WTC11 (cell line): ENCODE measurements at regions not wholly inside any gene's neighbourhood (a gene's known extent, or its start where the extent isn't known, plus 50 kb on each side); places are given as distances from the start of the nearest gene placed in this dataset.
"Not testable (repeated sequence)": the region's sequence is repeated elsewhere in the genome, so short reads cannot be mapped to it uniquely, and the experiment has no call there.

Experiments used
- ATAC-seq: fragments of 200-7000 bp; cut with Tn5 transposase; 2 replicates; pipeline ENCODE4 v1.10.0; 2021; ENCODE audit warnings: mild to moderate bottlenecking, moderate library complexity
- CTCF ChIA-PET: fragments of 300-600 bp; sonication (Branson Sonifier 250); formaldehyde crosslinking; loops from one replicate; lab custom pipeline; 2021; ENCODE audit warnings: antibody characterized with exemption; lab: Charles Lee
- POLR2A ChIA-PET: fragments of 350-600 bp; sonication (Branson Sonifier 250); formaldehyde crosslinking; loops from one replicate; lab custom pipeline; 2021; ENCODE audit warnings: antibody characterized with exemption; lab: Charles Lee
- DNase-seq: peaks from one replicate; pipeline ENCODE4 v3.0.0; 2021; ENCODE audit warnings: low spot score
- H3K27ac Mint-ChIP-seq: 2 replicates; pipeline ENCODE4 v1.8.0; 2021; ENCODE audit warnings: mixed read lengths
- H3K27me3 Mint-ChIP-seq: 2 replicates; pipeline ENCODE4 v1.8.0; 2021; ENCODE audit warnings: low read depth, mild to moderate bottlenecking, moderate library complexity, mixed read lengths
- H3K36me3 Mint-ChIP-seq: 2 replicates; pipeline ENCODE4 v1.8.0; 2021; ENCODE audit warnings: mixed read lengths
- H3K4me1 Mint-ChIP-seq: 2 replicates; pipeline ENCODE4 v1.8.0; 2022; ENCODE audit warnings: mixed read lengths
- H3K4me3 Mint-ChIP-seq: 2 replicates; pipeline ENCODE4 v1.8.0; 2021; ENCODE audit warnings: mild to moderate bottlenecking, moderate library complexity, mixed read lengths
- H3K9me3 Mint-ChIP-seq: 2 replicates; pipeline ENCODE4 v1.8.0; 2021; ENCODE audit warnings: mixed read lengths
- NFYB ChIP-seq: sonication (generic); formaldehyde crosslinking; conservative IDR thresholded peaks from 2 replicates; pipeline ENCODE4 v1.8.0; 2022; ENCODE audit warnings: low read depth, missing genetic modification reagents
- NR1H2 ChIP-seq: sonication (generic); formaldehyde crosslinking; IDR thresholded peaks from 2 replicates; pipeline ENCODE4 v1.9.0; 2021; ENCODE audit warnings: mild to moderate bottlenecking, moderate library complexity, missing genetic modification reagents
- RELA ChIP-seq: sonication (generic); formaldehyde crosslinking; IDR thresholded peaks from 2 replicates; pipeline ENCODE4 v1.8.1; 2022; ENCODE audit warnings: missing genetic modification reagents, mild to moderate bottlenecking, borderline replicate concordance
- SMAD3 ChIP-seq: sonication (generic); formaldehyde crosslinking; IDR thresholded peaks from 2 replicates; pipeline ENCODE4 v1.8.0; 2022; ENCODE audit warnings: missing genetic modification reagents, mild to moderate bottlenecking, borderline replicate concordance
- SMAD4 ChIP-seq: sonication (generic); formaldehyde crosslinking; IDR thresholded peaks from 2 replicates; pipeline ENCODE4 v1.8.0; 2022; ENCODE audit warnings: mild to moderate bottlenecking, missing genetic modification reagents
- SP1 ChIP-seq: sonication (generic); formaldehyde crosslinking; conservative IDR thresholded peaks from 2 replicates; pipeline ENCODE4 v1.8.1; 2022; ENCODE audit warnings: missing genetic modification reagents
- TCF7 ChIP-seq: sonication (generic); formaldehyde crosslinking; IDR thresholded peaks from 2 replicates; pipeline ENCODE4 v1.8.0; 2022; ENCODE audit warnings: mild to moderate bottlenecking, low read depth, missing genetic modification reagents, moderate library complexity
- ZBTB21 ChIP-seq: sonication (generic); formaldehyde crosslinking; IDR thresholded peaks from 2 replicates; pipeline ENCODE4 v1.8.1; 2023; ENCODE audit warnings: mild to moderate bottlenecking, missing genetic modification reagents, borderline replicate concordance
- ZNF219 ChIP-seq: sonication (generic); formaldehyde crosslinking; IDR thresholded peaks from 2 replicates; pipeline ENCODE4 v1.8.0; 2023; ENCODE audit warnings: missing genetic modification reagents, mild to moderate bottlenecking, borderline replicate concordance
- ZNF317 ChIP-seq: sonication (generic); formaldehyde crosslinking; IDR thresholded peaks from 2 replicates; pipeline ENCODE4 v1.8.1; 2023; ENCODE audit warnings: low read depth, mild to moderate bottlenecking, moderate library complexity, missing genetic modification reagents, borderline replicate concordance
- ZNF416 ChIP-seq: fragments of 250-450 bp; sonication (Bioruptor Pico); IDR thresholded peaks from 2 replicates; pipeline ENCODE4 v1.9.0; 2021; ENCODE audit warnings: mild to moderate bottlenecking, inconsistent platforms
- TF ChIP-seq, protein P1 (sequence below): fragments of 250-450 bp; sonication (Bioruptor Pico); IDR thresholded peaks from 2 replicates; pipeline ENCODE4 v2.1.2; 2022; ENCODE audit warnings: mild to moderate bottlenecking, moderate library complexity
- TF ChIP-seq, protein P2 (sequence below): sonication (generic); formaldehyde crosslinking; IDR thresholded peaks from 2 replicates; pipeline ENCODE4 v1.8.1; 2023; ENCODE audit warnings: mild to moderate bottlenecking, missing genetic modification reagents
- TF ChIP-seq, protein P3 (sequence below): sonication (generic); formaldehyde crosslinking; IDR thresholded peaks from 2 replicates; pipeline ENCODE4 v1.8.1; 2023; ENCODE audit warnings: mild to moderate bottlenecking, missing genetic modification reagents, moderate library complexity
- TF ChIP-seq, protein P4 (sequence below): sonication (generic); formaldehyde crosslinking; IDR thresholded peaks from 2 replicates; pipeline ENCODE4 v1.8.1; 2022; ENCODE audit warnings: mild to moderate bottlenecking, missing genetic modification reagents, moderate library complexity, borderline replicate concordance
- TF ChIP-seq, protein P5 (sequence below): sonication (generic); formaldehyde crosslinking; IDR thresholded peaks from 2 replicates; pipeline ENCODE4 v1.8.0; 2022; ENCODE audit warnings: mild to moderate bottlenecking, missing genetic modification reagents
- TF ChIP-seq, protein P6 (sequence below): sonication (generic); formaldehyde crosslinking; IDR thresholded peaks from 2 replicates; pipeline ENCODE4 v1.8.1; 2023; ENCODE audit warnings: mild to moderate bottlenecking, missing genetic modification reagents, moderate library complexity
- TF ChIP-seq, protein P7 (sequence below): sonication (generic); formaldehyde crosslinking; IDR thresholded peaks from 2 replicates; pipeline ENCODE4 v1.8.0; 2022; ENCODE audit warnings: mild to moderate bottlenecking, missing genetic modification reagents
- TF ChIP-seq, protein P8 (sequence below): sonication (generic); formaldehyde crosslinking; IDR thresholded peaks from 2 replicates; pipeline ENCODE4 v1.8.1; 2022; ENCODE audit warnings: low read depth, mild to moderate bottlenecking, moderate library complexity, missing genetic modification reagents, borderline replicate concordance

DNA sequence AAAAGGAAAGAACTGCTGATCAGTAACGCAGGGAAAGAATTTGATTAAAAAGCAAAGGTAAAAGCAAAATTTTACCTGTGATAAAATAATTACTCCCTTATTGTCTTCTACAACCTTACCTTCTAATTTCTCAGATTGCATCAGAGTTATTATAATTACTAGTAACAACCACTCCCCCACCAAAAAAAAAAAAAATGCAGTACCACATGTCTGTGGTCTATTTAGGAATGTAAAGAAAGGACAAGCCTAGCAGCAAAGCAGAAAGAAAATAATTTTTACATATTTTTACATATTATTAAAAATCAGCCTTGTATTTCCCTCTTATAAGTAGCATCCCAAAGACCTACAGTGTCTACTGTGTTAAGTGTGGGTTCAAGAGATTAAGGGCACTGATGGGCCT lies 430.4 kb downstream of the TFEC start (continued):
- TF ChIP-seq, protein P1, sequence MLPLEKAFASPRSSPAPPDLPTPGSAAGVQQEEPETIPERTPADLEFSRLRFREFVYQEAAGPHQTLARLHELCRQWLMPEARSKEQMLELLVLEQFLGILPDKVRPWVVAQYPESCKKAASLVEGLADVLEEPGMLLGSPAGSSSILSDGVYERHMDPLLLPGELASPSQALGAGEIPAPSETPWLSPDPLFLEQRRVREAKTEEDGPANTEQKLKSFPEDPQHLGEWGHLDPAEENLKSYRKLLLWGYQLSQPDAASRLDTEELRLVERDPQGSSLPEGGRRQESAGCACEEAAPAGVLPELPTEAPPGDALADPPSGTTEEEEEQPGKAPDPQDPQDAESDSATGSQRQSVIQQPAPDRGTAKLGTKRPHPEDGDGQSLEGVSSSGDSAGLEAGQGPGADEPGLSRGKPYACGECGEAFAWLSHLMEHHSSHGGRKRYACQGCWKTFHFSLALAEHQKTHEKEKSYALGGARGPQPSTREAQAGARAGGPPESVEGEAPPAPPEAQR: no peak
- no peak for TF ChIP-seq SP1 (CRISPR knock-in tag)
- TF ChIP-seq, protein P2, sequence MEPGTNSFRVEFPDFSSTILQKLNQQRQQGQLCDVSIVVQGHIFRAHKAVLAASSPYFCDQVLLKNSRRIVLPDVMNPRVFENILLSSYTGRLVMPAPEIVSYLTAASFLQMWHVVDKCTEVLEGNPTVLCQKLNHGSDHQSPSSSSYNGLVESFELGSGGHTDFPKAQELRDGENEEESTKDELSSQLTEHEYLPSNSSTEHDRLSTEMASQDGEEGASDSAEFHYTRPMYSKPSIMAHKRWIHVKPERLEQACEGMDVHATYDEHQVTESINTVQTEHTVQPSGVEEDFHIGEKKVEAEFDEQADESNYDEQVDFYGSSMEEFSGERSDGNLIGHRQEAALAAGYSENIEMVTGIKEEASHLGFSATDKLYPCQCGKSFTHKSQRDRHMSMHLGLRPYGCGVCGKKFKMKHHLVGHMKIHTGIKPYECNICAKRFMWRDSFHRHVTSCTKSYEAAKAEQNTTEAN (CRISPR knock-in tag): no peak
- TF ChIP-seq, protein P3, sequence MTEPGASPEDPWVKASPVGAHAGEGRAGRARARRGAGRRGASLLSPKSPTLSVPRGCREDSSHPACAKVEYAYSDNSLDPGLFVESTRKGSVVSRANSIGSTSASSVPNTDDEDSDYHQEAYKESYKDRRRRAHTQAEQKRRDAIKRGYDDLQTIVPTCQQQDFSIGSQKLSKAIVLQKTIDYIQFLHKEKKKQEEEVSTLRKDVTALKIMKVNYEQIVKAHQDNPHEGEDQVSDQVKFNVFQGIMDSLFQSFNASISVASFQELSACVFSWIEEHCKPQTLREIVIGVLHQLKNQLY (CRISPR knock-in tag): no peak
- TF ChIP-seq, protein P4, sequence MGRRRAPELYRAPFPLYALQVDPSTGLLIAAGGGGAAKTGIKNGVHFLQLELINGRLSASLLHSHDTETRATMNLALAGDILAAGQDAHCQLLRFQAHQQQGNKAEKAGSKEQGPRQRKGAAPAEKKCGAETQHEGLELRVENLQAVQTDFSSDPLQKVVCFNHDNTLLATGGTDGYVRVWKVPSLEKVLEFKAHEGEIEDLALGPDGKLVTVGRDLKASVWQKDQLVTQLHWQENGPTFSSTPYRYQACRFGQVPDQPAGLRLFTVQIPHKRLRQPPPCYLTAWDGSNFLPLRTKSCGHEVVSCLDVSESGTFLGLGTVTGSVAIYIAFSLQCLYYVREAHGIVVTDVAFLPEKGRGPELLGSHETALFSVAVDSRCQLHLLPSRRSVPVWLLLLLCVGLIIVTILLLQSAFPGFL: no peak

DNA sequence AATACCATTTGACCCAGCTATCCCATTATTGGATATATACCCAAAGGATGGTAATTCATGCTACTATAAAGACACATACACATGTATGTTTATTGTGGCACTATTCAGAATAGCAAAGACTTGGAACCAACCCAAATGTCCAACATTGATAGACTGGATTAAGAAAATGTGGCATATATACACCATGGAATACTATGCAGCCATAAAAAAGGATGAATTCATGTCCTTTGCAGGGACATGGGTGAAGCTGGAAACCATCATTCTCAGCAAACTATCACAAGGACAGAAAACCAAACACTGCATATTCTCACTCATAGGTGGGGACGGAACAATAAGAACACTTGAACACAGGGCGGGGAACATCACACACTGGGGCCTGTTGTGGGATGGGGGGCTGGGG lies 431.4 kb downstream of the TFEC start:
- H3K27ac Mint-ChIP-seq, H3K4me1 Mint-ChIP-seq, POLR2A ChIA-PET, H3K4me3 Mint-ChIP-seq, DNase-seq, ATAC-seq, CTCF ChIA-PET, H3K27me3 Mint-ChIP-seq: not testable (repeated sequence)
- peaks cover 21% of the 10 kb centered on the region for H3K36me3 Mint-ChIP-seq
- H3K9me3 Mint-ChIP-seq: peaks cover 46% of the 10 kb centered on the region

DNA sequence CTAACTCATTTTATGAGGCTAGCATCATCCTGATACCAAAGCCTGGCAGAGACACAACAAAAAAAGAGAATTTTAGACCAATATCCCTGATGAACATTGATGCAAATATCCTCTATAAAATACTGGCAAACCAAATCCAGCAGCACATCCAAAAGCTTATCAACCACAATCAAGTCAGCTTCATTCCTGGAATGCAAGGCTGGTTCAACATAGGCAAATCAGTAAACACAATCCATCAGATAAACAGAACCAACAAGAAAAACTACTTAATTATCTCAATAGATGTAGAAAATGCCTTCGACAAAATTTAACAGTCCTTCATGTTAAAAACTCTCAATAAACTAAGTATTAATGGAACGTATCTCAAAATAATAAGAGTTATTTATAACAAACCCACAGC lies 433.3 kb downstream of the TFEC start:
- peaks cover 21% of the 10 kb centered on the region for H3K36me3 Mint-ChIP-seq
- DNase-seq, CTCF ChIA-PET: not testable (repeated sequence)

DNA sequence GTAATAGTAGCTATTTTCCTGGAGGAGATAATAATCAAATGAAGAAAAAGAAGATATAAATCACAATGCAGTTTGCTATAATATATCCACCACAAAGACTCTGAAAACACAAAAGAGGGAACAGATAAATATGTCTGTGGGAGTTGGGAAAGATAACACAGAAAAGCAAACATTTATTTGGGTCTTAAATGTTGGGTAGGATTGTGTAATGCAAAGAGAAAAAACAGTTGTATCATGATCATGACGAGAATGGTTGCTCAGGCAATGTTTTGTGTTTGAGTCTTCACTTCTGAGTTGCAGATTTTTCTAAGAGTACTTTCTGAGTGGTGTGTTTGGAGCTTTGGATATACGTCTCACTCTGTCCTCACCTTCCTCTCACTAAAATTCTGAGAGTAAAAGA lies 437.5 kb downstream of the TFEC start:
- Mint-ChIP-seq H3K27me3 (no peaks in the 10 kb centered on the region; the same call in 1 of the 2 replicates), H3K4me3 (no peak overlapping the region), H3K27ac (no peak overlapping the region), H3K4me1 (no peaks in the 10 kb centered on the region)
- no peak for DNase-seq
- CTCF ChIA-PET: no interaction called here
- no peak for TF ChIP-seq ZNF416
- TF ChIP-seq, all 79 proteins: peak for 0
- no peak for ATAC-seq
- peaks cover 16% of the 10 kb centered on the region for H3K36me3 Mint-ChIP-seq
- peaks cover 49% of the 10 kb centered on the region for H3K9me3 Mint-ChIP-seq
- POLR2A ChIA-PET: no interaction called here

More for the DNA sequence above, 433.3 kb downstream of the TFEC start:
- H3K4me1 Mint-ChIP-seq, ATAC-seq, H3K27me3 Mint-ChIP-seq, H3K4me3 Mint-ChIP-seq, POLR2A ChIA-PET, H3K27ac Mint-ChIP-seq: not testable (repeated sequence)
- H3K9me3 Mint-ChIP-seq: peaks cover 51% of the 10 kb centered on the region

DNA sequence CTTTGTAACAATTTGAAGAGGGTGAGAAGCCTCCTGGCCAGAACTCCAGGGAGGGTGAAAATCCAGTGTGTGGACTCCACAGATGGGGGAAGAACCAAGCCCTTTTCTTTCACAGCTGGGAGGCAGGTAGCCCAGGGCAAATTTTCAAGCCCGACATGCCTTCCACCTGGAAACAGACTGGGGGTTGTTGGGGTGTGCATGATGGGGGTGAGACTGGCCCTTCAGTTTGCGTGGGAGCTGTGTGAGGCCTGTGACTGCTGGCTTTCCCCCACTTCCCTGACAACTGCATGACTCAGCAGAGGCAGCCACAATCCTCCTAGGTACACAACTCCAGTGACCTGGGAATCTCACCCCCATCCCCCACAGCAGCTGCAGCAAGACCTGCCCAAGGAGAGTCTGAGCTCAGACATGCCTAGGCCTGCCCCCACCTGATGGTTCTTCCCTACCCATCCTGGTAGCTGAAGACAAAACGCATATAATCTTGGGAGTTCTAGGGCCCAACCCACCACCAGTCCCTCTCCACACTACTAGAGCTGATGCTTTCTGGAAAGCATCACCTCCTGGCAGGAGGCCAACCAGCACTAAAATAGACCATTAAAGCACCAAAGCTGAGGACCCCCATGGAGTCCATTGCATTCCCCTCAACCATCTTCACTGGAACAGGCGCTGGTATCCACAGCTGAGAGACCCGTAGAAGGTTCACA lies 445.4 kb downstream of the TFEC start:
- H3K36me3 Mint-ChIP-seq: peaks cover 5% of the 10 kb centered on the region; the same call in 1 of the 2 replicates
- DNase-seq (no peak), ATAC-seq (no peak)
- POLR2A ChIA-PET: no interaction called here
- CTCF ChIA-PET: no interaction called here
- H3K27me3 Mint-ChIP-seq: no peaks in the 10 kb centered on the region
- H3K9me3 Mint-ChIP-seq: peaks cover 12% of the 10 kb centered on the region
- no peak overlapping the region for H3K4me3 Mint-ChIP-seq
- H3K27ac Mint-ChIP-seq: no peak overlapping the region
- H3K4me1 Mint-ChIP-seq: peaks cover 13% of the 10 kb centered on the region
- TF ChIP-seq, protein P5, sequence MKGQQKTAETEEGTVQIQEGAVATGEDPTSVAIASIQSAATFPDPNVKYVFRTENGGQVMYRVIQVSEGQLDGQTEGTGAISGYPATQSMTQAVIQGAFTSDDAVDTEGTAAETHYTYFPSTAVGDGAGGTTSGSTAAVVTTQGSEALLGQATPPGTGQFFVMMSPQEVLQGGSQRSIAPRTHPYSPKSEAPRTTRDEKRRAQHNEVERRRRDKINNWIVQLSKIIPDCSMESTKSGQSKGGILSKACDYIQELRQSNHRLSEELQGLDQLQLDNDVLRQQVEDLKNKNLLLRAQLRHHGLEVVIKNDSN (CRISPR knock-in tag): no peak
- TF ChIP-seq SMAD3 (CRISPR knock-in tag): no peak
- TF ChIP-seq RELA (CRISPR knock-in tag): no peak
- TF ChIP-seq, protein P6, sequence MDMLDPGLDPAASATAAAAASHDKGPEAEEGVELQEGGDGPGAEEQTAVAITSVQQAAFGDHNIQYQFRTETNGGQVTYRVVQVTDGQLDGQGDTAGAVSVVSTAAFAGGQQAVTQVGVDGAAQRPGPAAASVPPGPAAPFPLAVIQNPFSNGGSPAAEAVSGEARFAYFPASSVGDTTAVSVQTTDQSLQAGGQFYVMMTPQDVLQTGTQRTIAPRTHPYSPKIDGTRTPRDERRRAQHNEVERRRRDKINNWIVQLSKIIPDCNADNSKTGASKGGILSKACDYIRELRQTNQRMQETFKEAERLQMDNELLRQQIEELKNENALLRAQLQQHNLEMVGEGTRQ (CRISPR knock-in tag): no peak
- TF ChIP-seq ZNF219 (CRISPR knock-in tag): no peak
- TF ChIP-seq ZBTB21 (CRISPR knock-in tag): no peak
- TF ChIP-seq, protein P7, sequence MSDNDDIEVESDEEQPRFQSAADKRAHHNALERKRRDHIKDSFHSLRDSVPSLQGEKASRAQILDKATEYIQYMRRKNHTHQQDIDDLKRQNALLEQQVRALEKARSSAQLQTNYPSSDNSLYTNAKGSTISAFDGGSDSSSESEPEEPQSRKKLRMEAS (CRISPR knock-in tag): no peak
- TF ChIP-seq NR1H2 (CRISPR knock-in tag): no peak
- no peak for TF ChIP-seq NFYB (CRISPR knock-in tag)
- TF ChIP-seq, protein P8, sequence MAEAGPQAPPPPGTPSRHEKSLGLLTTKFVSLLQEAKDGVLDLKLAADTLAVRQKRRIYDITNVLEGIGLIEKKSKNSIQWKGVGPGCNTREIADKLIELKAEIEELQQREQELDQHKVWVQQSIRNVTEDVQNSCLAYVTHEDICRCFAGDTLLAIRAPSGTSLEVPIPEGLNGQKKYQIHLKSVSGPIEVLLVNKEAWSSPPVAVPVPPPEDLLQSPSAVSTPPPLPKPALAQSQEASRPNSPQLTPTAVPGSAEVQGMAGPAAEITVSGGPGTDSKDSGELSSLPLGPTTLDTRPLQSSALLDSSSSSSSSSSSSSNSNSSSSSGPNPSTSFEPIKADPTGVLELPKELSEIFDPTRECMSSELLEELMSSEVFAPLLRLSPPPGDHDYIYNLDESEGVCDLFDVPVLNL (CRISPR knock-in tag): no peak
- no peak for TF ChIP-seq ZNF317
- TF ChIP-seq TCF7 (CRISPR knock-in tag): no peak
- no peak for TF ChIP-seq SMAD4
